ENCODE measurements at regions not wholly inside any gene's neighbourhood (a gene's known extent, or its start where the extent isn't known, plus 50 kb on each side); places are given as distances from the start of the nearest gene placed in this dataset.

- no peak for TF ChIP-seq POLR2A (IDR thresholded peaks at IDR 0.05; ENCODE audit: low read depth, low read length)
- no peak for TF ChIP-seq MAX (IDR thresholded peaks at IDR 0.05; ENCODE audit: insufficient read depth, insufficient read length)
- no peak for TF ChIP-seq POLR2AphosphoS5 (IDR thresholded peaks at IDR 0.05; ENCODE audit: insufficient read depth, low read depth, low read length)
- TF ChIP-seq JUN (IDR thresholded peaks at IDR 0.05; ENCODE audit: borderline replicate concordance, insufficient read depth, insufficient read length, low read depth), result no peak
- TF ChIP-seq EZH2 (IDR thresholded peaks at IDR 0.05; ENCODE audit: borderline replicate concordance, low read depth, low read length, severe bottlenecking), result no peak
- TF ChIP-seq CTCF (IDR thresholded peaks at IDR 0.05; ENCODE audit: extremely low read depth in 1 of 2, insufficient read depth in 1 of 2, low read depth in 1 of 2, low read length in 2 of 2), result no peak
- TF ChIP-seq MYC (IDR thresholded peaks at IDR 0.05; ENCODE audit: low read depth, low read length), result no peak
These were observed 178.6 kb downstream of the ZNF674 start for GRCh38 chrX:46366381-46367207.
